ENCODE measurements at regions not wholly inside any gene's neighbourhood (a gene's known extent, or its start where the extent isn't known, plus 50 kb on each side); places are given as distances from the start of the nearest gene placed in this dataset.

- no peak for TF ChIP-seq FOXK2 (IDR thresholded peaks at IDR 0.05)
- no peak for TF ChIP-seq SP1 (IDR thresholded peaks at IDR 0.05)
- no peak for TF ChIP-seq SUZ12 (IDR thresholded peaks at IDR 0.05)
- TF ChIP-seq ZNF384 (IDR thresholded peaks at IDR 0.05): no peak
- TF ChIP-seq LEF1 (IDR thresholded peaks at IDR 0.05; ENCODE audit: borderline replicate concordance): no peak
- no peak for TF ChIP-seq BHLHE40 (IDR thresholded peaks at IDR 0.05; ENCODE audit: borderline replicate concordance)
- no peak for TF ChIP-seq FOXA1 (IDR thresholded peaks at IDR 0.05)
- TF ChIP-seq FOXM1 (IDR thresholded peaks at IDR 0.05; ENCODE audit: borderline replicate concordance): no peak
- TF ChIP-seq TARDBP (IDR thresholded peaks at IDR 0.05): no peak
- no peak for TF ChIP-seq NFRKB (IDR thresholded peaks at IDR 0.05)
- no peak for TF ChIP-seq ARNT (IDR thresholded peaks at IDR 0.05)
- TF ChIP-seq, protein P1, sequence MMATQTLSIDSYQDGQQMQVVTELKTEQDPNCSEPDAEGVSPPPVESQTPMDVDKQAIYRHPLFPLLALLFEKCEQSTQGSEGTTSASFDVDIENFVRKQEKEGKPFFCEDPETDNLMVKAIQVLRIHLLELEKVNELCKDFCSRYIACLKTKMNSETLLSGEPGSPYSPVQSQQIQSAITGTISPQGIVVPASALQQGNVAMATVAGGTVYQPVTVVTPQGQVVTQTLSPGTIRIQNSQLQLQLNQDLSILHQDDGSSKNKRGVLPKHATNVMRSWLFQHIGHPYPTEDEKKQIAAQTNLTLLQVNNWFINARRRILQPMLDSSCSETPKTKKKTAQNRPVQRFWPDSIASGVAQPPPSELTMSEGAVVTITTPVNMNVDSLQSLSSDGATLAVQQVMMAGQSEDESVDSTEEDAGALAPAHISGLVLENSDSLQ (IDR thresholded peaks at IDR 0.05): no peak
- no peak for TF ChIP-seq HDGF (IDR thresholded peaks at IDR 0.05; ENCODE audit: borderline replicate concordance)
- TF ChIP-seq ELF4 (IDR thresholded peaks at IDR 0.05): no peak
Observed at GRCh38 chrX:139203651-139204570, 326.6 kb upstream of the F9 start.
